ENCODE measurements at regions not wholly inside any gene's neighbourhood (a gene's known extent, or its start where the extent isn't known, plus 50 kb on each side); places are given as distances from the start of the nearest gene placed in this dataset.

- no peaks in the 10 kb centered on the region for H3K79me1 ChIP-seq (replicated peaks; ENCODE audit: low read length, poor library complexity, severe bottlenecking)
- no peak overlapping the region for H3K4me3 ChIP-seq (ENCODE audit: insufficient read depth in 1 of 2, low read depth in 1 of 2, low read length in 2 of 2)
- no peak overlapping the region for H2AK5ac ChIP-seq (ENCODE audit: low read length, severe bottlenecking)
- no peak overlapping the region for H4K91ac ChIP-seq (ENCODE audit: low read length)
- peak overlapping the region; percentile 60 for H2BK15ac ChIP-seq (ENCODE audit: low read depth, poor library complexity, severe bottlenecking)
- peaks cover 0 to 32% of the 10 kb centered on the region in 2 experiments for H3K27me3 ChIP-seq (ENCODE audit: control insufficient read depth in 1 of 2, insufficient read depth in 1 of 2, low read length in 2 of 2)
- H3K4ac ChIP-seq (ENCODE audit: low read depth in 1 of 2, low read length in 2 of 2), result no peak overlapping the region
- H3K9me3 ChIP-seq (ENCODE audit: control insufficient read depth, low read length), result peaks cover 5% of the 10 kb centered on the region
- peak overlapping the region in 1 of 2 experiments; percentile 29 for H2BK12ac ChIP-seq (ENCODE audit: low read length in 2 of 2)
- no peak overlapping the region for H2BK120ac ChIP-seq (ENCODE audit: low read depth, low read length)
- H4K8ac ChIP-seq (ENCODE audit: low read length), result no peak overlapping the region
- 91% methylated on average over 10 of the region's 12 CpGs for WGBS
- peaks cover 9% of the 10 kb centered on the region for H3K4me1 ChIP-seq (ENCODE audit: control insufficient read depth, insufficient read depth, low read depth, low read length)
- H3K14ac ChIP-seq (ENCODE audit: low read length in 2 of 2), result no peak overlapping the region
- H3K27ac ChIP-seq (ENCODE audit: low read length, poor library complexity, severe bottlenecking), result no peak overlapping the region
- peak overlapping the region in 1 of 2 experiments; percentile 48 for H3K18ac ChIP-seq (ENCODE audit: low read depth in 1 of 2, low read length in 2 of 2)
- H2AFZ ChIP-seq (ENCODE audit: low read depth, low read length), result no peak overlapping the region
- no peak overlapping the region for H3K4me2 ChIP-seq (ENCODE audit: low read length, poor library complexity, severe bottlenecking)
- no peaks in the 10 kb centered on the region for H3K36me3 ChIP-seq (ENCODE audit: control insufficient read depth in 1 of 2, insufficient read depth in 2 of 2, low read depth in 1 of 2, low read length in 2 of 2)
- no peak overlapping the region for H2BK5ac ChIP-seq (ENCODE audit: low read depth, low read length, poor library complexity, severe bottlenecking)
- no peak overlapping the region for H3K23ac ChIP-seq (ENCODE audit: low read length in 2 of 2)
- no peak for DNase-seq
- H3K9ac ChIP-seq (ENCODE audit: low read length), result no peak overlapping the region
Measured at GRCh38 chr9:134561427-134562145, 80.0 kb upstream of the COL5A1 start.

- no peak overlapping the region for H3K27ac ChIP-seq (ENCODE audit: low read length, poor library complexity, severe bottlenecking)
- no peak overlapping the region for H3K14ac ChIP-seq (ENCODE audit: low read length in 2 of 2)
- H2AFZ ChIP-seq (ENCODE audit: low read depth, low read length), result no peak overlapping the region
- no peak overlapping the region for H3K23ac ChIP-seq (ENCODE audit: low read length in 2 of 2)
- H3K18ac ChIP-seq (ENCODE audit: low read depth in 1 of 2, low read length in 2 of 2), result peak overlapping the region in 1 of 2 experiments; percentile 6
- no peak overlapping the region for H3K9ac ChIP-seq (ENCODE audit: low read length)
- no peak overlapping the region for H4K8ac ChIP-seq (ENCODE audit: low read length)
- DNase-seq, result peak; percentile 40
- H3K9me3 ChIP-seq (ENCODE audit: control insufficient read depth, low read length), result peaks cover 12% of the 10 kb centered on the region
- H4K91ac ChIP-seq (ENCODE audit: low read length), result peak overlapping the region; percentile 35
- no peak overlapping the region for H3K4me3 ChIP-seq (ENCODE audit: insufficient read depth in 1 of 2, low read depth in 1 of 2, low read length in 2 of 2)
- no peak overlapping the region for H2BK120ac ChIP-seq (ENCODE audit: low read depth, low read length)
- peak overlapping the region; percentile 60 for H2BK15ac ChIP-seq (ENCODE audit: low read depth, poor library complexity, severe bottlenecking)
- no peaks in the 10 kb centered on the region for H3K36me3 ChIP-seq (ENCODE audit: control insufficient read depth in 1 of 2, insufficient read depth in 2 of 2, low read depth in 1 of 2, low read length in 2 of 2)
- no peaks in the 10 kb centered on the region for H3K79me1 ChIP-seq (replicated peaks; ENCODE audit: low read length, poor library complexity, severe bottlenecking)
- H2BK12ac ChIP-seq (ENCODE audit: low read length in 2 of 2), result no peak overlapping the region
- H3K27me3 ChIP-seq (ENCODE audit: control insufficient read depth in 1 of 2, insufficient read depth in 1 of 2, low read length in 2 of 2), result peaks cover 0 to 28% of the 10 kb centered on the region in 2 experiments
- H3K4ac ChIP-seq (ENCODE audit: low read depth in 1 of 2, low read length in 2 of 2), result no peak overlapping the region
- no peak overlapping the region for H3K4me2 ChIP-seq (ENCODE audit: low read length, poor library complexity, severe bottlenecking)
- WGBS, result 80% methylated on average over 5 of the region's 5 CpGs
- H3K4me1 ChIP-seq (ENCODE audit: control insufficient read depth, insufficient read depth, low read depth, low read length), result peaks cover 5% of the 10 kb centered on the region
- no peak overlapping the region for H2AK5ac ChIP-seq (ENCODE audit: low read length, severe bottlenecking)
- no peak overlapping the region for H2BK5ac ChIP-seq (ENCODE audit: low read depth, low read length, poor library complexity, severe bottlenecking)
Measured at GRCh38 chr9:134562146-134562849, 79.3 kb upstream of the COL5A1 start.

- Histone ChIP-seq H3K4ac (ENCODE audit: low read depth in 1 of 2, low read length in 2 of 2) (peak overlapping the region in 1 of 2 experiments; percentile 35), H4K8ac (ENCODE audit: low read length) (no peak overlapping the region), H2BK15ac (ENCODE audit: low read depth, poor library complexity, severe bottlenecking) (no peak overlapping the region), H4K91ac (ENCODE audit: low read length) (no peak overlapping the region), H2AFZ (ENCODE audit: low read depth, low read length) (no peak overlapping the region), H3K18ac (ENCODE audit: low read depth in 1 of 2, low read length in 2 of 2) (no peak overlapping the region), H3K4me1 (ENCODE audit: control insufficient read depth, insufficient read depth, low read depth, low read length) (peaks cover 8% of the 10 kb centered on the region), H2BK12ac (ENCODE audit: low read length in 2 of 2) (no peak overlapping the region), H3K9ac (ENCODE audit: low read length) (no peak overlapping the region), H3K79me1 (replicated peaks; ENCODE audit: low read length, poor library complexity, severe bottlenecking) (no peaks in the 10 kb centered on the region), H2AK5ac (ENCODE audit: low read length, severe bottlenecking) (peak overlapping the region; percentile 25), H3K9me3 (ENCODE audit: control insufficient read depth, low read length) (peaks cover 13% of the 10 kb centered on the region), H3K27ac (ENCODE audit: low read length, poor library complexity, severe bottlenecking) (no peak overlapping the region), H3K27me3 (ENCODE audit: control insufficient read depth in 1 of 2, insufficient read depth in 1 of 2, low read length in 2 of 2) (peaks cover 0 to 23% of the 10 kb centered on the region in 2 experiments), H3K14ac (ENCODE audit: low read length in 2 of 2) (no peak overlapping the region), H2BK5ac (ENCODE audit: low read depth, low read length, poor library complexity, severe bottlenecking) (no peak overlapping the region), H3K4me3 (ENCODE audit: insufficient read depth in 1 of 2, low read depth in 1 of 2, low read length in 2 of 2) (no peak overlapping the region), H3K4me2 (ENCODE audit: low read length, poor library complexity, severe bottlenecking) (no peak overlapping the region), H2BK120ac (ENCODE audit: low read depth, low read length) (no peak overlapping the region), H3K23ac (ENCODE audit: low read length in 2 of 2) (no peak overlapping the region), H3K36me3 (ENCODE audit: control insufficient read depth in 1 of 2, insufficient read depth in 2 of 2, low read depth in 1 of 2, low read length in 2 of 2) (no peaks in the 10 kb centered on the region)
- no peak for DNase-seq
- 96% methylated on average over 4 of the region's 4 CpGs for WGBS
Measured at GRCh38 chr9:134563397-134563796, 78.2 kb upstream of the COL5A1 start.

- H3K79me1 ChIP-seq (replicated peaks; ENCODE audit: low read length, poor library complexity, severe bottlenecking), result no peaks in the 10 kb centered on the region
- H3K27me3 ChIP-seq (ENCODE audit: control insufficient read depth in 1 of 2, insufficient read depth in 1 of 2, low read length in 2 of 2), result peaks cover 0 to 19% of the 10 kb centered on the region in 2 experiments
- H3K4me1 ChIP-seq (ENCODE audit: control insufficient read depth, insufficient read depth, low read depth, low read length), result peaks cover 8% of the 10 kb centered on the region
- H4K8ac ChIP-seq (ENCODE audit: low read length), result no peak overlapping the region
- peak overlapping the region; percentile 33 for H2AK5ac ChIP-seq (ENCODE audit: low read length, severe bottlenecking)
- peak overlapping the region in 1 of 2 experiments; percentile 33 for H3K4ac ChIP-seq (ENCODE audit: low read depth in 1 of 2, low read length in 2 of 2)
- H3K36me3 ChIP-seq (ENCODE audit: control insufficient read depth in 1 of 2, insufficient read depth in 2 of 2, low read depth in 1 of 2, low read length in 2 of 2), result no peaks in the 10 kb centered on the region
- no peak overlapping the region for H2AFZ ChIP-seq (ENCODE audit: low read depth, low read length)
- H3K9me3 ChIP-seq (ENCODE audit: control insufficient read depth, low read length), result peaks cover 13% of the 10 kb centered on the region
- H2BK120ac ChIP-seq (ENCODE audit: low read depth, low read length), result no peak overlapping the region
- H2BK12ac ChIP-seq (ENCODE audit: low read length in 2 of 2), result peak overlapping the region; percentile 0 to 3
- no peak overlapping the region for H3K9ac ChIP-seq (ENCODE audit: low read length)
- H3K14ac ChIP-seq (ENCODE audit: low read length in 2 of 2), result no peak overlapping the region
- DNase-seq, result peak; percentile 90
- peak overlapping the region; percentile 3 to 23 for H3K18ac ChIP-seq (ENCODE audit: low read depth in 1 of 2, low read length in 2 of 2)
- no peak overlapping the region for H3K4me3 ChIP-seq (ENCODE audit: insufficient read depth in 1 of 2, low read depth in 1 of 2, low read length in 2 of 2)
- H2BK15ac ChIP-seq (ENCODE audit: low read depth, poor library complexity, severe bottlenecking), result no peak overlapping the region
- H3K23ac ChIP-seq (ENCODE audit: low read length in 2 of 2), result no peak overlapping the region
- no peak overlapping the region for H4K91ac ChIP-seq (ENCODE audit: low read length)
- H3K4me2 ChIP-seq (ENCODE audit: low read length, poor library complexity, severe bottlenecking), result no peak overlapping the region
- WGBS, result 65% methylated on average over 16 of the region's 16 CpGs
- H3K27ac ChIP-seq (ENCODE audit: low read length, poor library complexity, severe bottlenecking), result no peak overlapping the region
- no peak overlapping the region for H2BK5ac ChIP-seq (ENCODE audit: low read depth, low read length, poor library complexity, severe bottlenecking)
Measured at GRCh38 chr9:134564431-134565170, 77.0 kb upstream of the COL5A1 start.
